OCI-LY7 (cell line): ENCODE measurements at regions not wholly inside any gene's neighbourhood (a gene's known extent, or its start where the extent isn't known, plus 50 kb on each side); places are given as distances from the start of the nearest gene placed in this dataset.

Source experiments
- EZH2phosphoT487 ChIP-seq: fragments of 200-600 bp; sonication (generic); IDR thresholded peaks from 2 replicates; pipeline ENCODE4 v1.6.1; 2018; ENCODE audit warnings: low read depth, borderline replicate concordance, mild to moderate bottlenecking, mixed run types, antibody characterized with exemption, low read length, moderate library complexity, mixed read lengths
- TF ChIP-seq, protein P1 (sequence below): fragments of 200-600 bp; sonication (generic); conservative IDR thresholded peaks from 2 replicates; pipeline ENCODE4 v1.5.1; 2014; ENCODE audit warnings: mild to moderate bottlenecking, antibody characterized with exemption, low read length, moderate library complexity, mixed read lengths

DNA sequence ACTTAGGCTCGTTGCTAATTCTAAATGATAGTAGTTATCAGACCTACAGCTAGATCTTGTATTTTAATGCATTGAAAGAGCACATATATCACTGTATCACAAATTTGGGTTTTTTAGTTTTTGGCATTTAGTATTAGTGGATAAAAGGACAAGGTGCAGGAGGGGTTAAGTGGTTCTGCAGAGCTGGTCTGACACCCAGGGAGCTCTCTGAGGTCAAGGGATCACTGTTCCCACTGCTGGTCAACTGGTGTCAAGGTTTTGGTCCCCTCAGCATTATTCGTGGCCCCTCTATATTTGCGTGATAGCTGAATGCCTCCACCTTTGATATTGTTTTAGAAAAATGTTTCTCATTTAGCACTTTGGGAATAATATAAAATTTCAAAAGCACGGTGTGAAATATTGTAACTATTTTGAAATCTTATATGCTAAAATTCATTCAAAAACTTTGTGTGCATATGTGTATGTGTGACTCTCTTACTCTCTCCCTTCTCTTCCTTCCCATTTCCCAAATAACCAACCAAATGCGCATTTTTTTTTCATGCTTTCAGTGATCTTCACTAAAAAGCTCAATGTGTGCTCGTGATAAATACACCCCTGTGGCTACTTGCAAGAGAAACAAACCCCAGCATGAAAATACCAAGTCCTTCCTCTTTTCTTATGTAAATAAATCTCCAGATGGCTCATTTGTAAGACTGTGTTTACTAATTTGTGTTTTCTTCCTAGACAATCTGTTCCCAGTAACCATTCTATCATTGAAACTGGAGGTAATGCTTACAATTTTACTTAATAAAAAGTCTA is 309.2 kb downstream of the FGFR2 start:
- TF ChIP-seq, protein P1, sequence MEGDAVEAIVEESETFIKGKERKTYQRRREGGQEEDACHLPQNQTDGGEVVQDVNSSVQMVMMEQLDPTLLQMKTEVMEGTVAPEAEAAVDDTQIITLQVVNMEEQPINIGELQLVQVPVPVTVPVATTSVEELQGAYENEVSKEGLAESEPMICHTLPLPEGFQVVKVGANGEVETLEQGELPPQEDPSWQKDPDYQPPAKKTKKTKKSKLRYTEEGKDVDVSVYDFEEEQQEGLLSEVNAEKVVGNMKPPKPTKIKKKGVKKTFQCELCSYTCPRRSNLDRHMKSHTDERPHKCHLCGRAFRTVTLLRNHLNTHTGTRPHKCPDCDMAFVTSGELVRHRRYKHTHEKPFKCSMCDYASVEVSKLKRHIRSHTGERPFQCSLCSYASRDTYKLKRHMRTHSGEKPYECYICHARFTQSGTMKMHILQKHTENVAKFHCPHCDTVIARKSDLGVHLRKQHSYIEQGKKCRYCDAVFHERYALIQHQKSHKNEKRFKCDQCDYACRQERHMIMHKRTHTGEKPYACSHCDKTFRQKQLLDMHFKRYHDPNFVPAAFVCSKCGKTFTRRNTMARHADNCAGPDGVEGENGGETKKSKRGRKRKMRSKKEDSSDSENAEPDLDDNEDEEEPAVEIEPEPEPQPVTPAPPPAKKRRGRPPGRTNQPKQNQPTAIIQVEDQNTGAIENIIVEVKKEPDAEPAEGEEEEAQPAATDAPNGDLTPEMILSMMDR: no peak
- no peak for TF ChIP-seq EZH2phosphoT487
